ENCODE measurements at regions not wholly inside any gene's neighbourhood (a gene's known extent, or its start where the extent isn't known, plus 50 kb on each side); places are given as distances from the start of the nearest gene placed in this dataset.

GRCh38 chr7:115758025-115758424 lies 272.5 kb downstream of the TFEC start:
- H3K36me3 ChIP-seq (ENCODE audit: control insufficient read depth in 2 of 2, insufficient read depth in 1 of 2, low read length in 2 of 2) = no peaks in the 10 kb centered on the region
- POLR2A ChIA-PET = no interaction called here
- TF ChIP-seq ZNF654 (tag by site-specific recombination; IDR thresholded peaks at IDR 0.05; ENCODE audit: low read depth) = no peak
- TF ChIP-seq ZNF280C (tag by site-specific recombination; IDR thresholded peaks at IDR 0.05) = no peak
- no peak for TF ChIP-seq ZNF302 (tag by site-specific recombination; IDR thresholded peaks at IDR 0.05; ENCODE audit: low read depth)
- TF ChIP-seq PATZ1 (tag by site-specific recombination; IDR thresholded peaks at IDR 0.05) = no peak
- no peak for TF ChIP-seq ZNF785 (tag by site-specific recombination; IDR thresholded peaks at IDR 0.05)
- TF ChIP-seq ZNF266 (tag by site-specific recombination; IDR thresholded peaks at IDR 0.05; ENCODE audit: low read depth) = no peak
- no peak for TF ChIP-seq ZNF184 (tag by site-specific recombination; IDR thresholded peaks at IDR 0.05)
- TF ChIP-seq ZIC2 (tag by site-specific recombination; IDR thresholded peaks at IDR 0.05) = no peak
- TF ChIP-seq ZFP41 (tag by site-specific recombination; IDR thresholded peaks at IDR 0.05; ENCODE audit: borderline replicate concordance) = no peak
- no peak for TF ChIP-seq TCF7L2 (IDR thresholded peaks at IDR 0.05; ENCODE audit: borderline replicate concordance, low read depth, low read length)
- no peak for TF ChIP-seq ZNF621 (tag by site-specific recombination; IDR thresholded peaks at IDR 0.05)
- TF ChIP-seq GFI1B (tag by site-specific recombination; IDR thresholded peaks at IDR 0.05) = no peak
- no peak for TF ChIP-seq ZNF704 (tag by site-specific recombination; IDR thresholded peaks at IDR 0.05)
- no peak for TF ChIP-seq HOXC10 (CRISPR knock-in tag; IDR thresholded peaks at IDR 0.05)
- no peak for TF ChIP-seq ZFHX2 (tag by site-specific recombination; conservative IDR thresholded peaks at IDR 0.05)
- TF ChIP-seq ZNF558 (tag by site-specific recombination; IDR thresholded peaks at IDR 0.05) = no peak
- no peaks in the 10 kb centered on the region for H3K4me1 ChIP-seq (ENCODE audit: control insufficient read depth, insufficient read depth, low read length)
- CTCF ChIA-PET = interaction anchor here (0.6 to 1.0 kb wide), 2 partner anchors 9 to 472 kb away, joined by 3 read pairs; no protein-coding TSS in a partner anchor
- no peak overlapping the region for H3K4me3 ChIP-seq (ENCODE audit: low read depth, low read length)
- no peaks in the 10 kb centered on the region for H3K9me3 ChIP-seq (ENCODE audit: control insufficient read depth, insufficient read depth, low read depth, low read length)
- no peak overlapping the region for H3K27ac ChIP-seq (ENCODE audit: extremely low read depth, low read depth, low read length)

- Histone ChIP-seq H3K4me1 (ENCODE audit: control insufficient read depth, insufficient read depth, low read length) (no peaks in the 10 kb centered on the region), H3K27ac (ENCODE audit: extremely low read depth, low read depth, low read length) (no peak overlapping the region), H3K36me3 (ENCODE audit: control insufficient read depth in 2 of 2, insufficient read depth in 1 of 2, low read length in 2 of 2) (no peaks in the 10 kb centered on the region), H3K4me3 (ENCODE audit: low read depth, low read length) (no peak overlapping the region), H3K9me3 (ENCODE audit: control insufficient read depth, insufficient read depth, low read depth, low read length) (no peaks in the 10 kb centered on the region)
- TF ChIP-seq ZNF555 (tag by site-specific recombination; conservative IDR thresholded peaks at IDR 0.05) (no peak), PATZ1 (tag by site-specific recombination; IDR thresholded peaks at IDR 0.05) (no peak), ZBTB21 (tag by site-specific recombination; IDR thresholded peaks at IDR 0.05) (no peak)
- ChIA-PET POLR2A (no interaction called here), CTCF (no interaction called here)
These were observed 276.3 kb downstream of the TFEC start for GRCh38 chr7:115754226-115754625.
